ENCODE measurements at regions not wholly inside any gene's neighbourhood (a gene's known extent, or its start where the extent isn't known, plus 50 kb on each side); places are given as distances from the start of the nearest gene placed in this dataset.

DNA sequence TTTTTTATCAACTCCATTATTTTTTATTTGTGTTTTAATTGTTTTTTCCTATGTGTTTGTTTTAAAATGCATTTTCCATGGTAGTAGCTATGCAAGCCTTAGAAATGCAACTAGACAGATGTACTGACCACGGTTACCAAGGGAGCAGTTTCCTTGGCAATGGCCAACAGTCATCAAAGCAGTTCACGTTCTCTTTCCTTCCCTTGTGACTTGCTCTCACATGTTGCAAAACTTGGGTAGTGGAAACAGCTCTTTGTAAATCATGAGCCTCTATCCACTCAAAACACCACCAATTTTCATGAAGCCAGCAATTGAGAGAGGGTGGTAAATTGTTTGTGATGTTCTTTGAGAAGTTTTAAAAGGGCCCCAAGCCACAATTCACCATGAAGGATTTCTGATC is 499.4 kb upstream of the MDFIC2 start:
- Histone ChIP-seq H3K4me2 (replicated peaks; ENCODE audit: extremely low read depth, low read length, poor library complexity, severe bottlenecking) (no peak overlapping the region), H3K27ac (ENCODE audit: low read depth in 1 of 2, low read length in 2 of 2) (no peak overlapping the region), H4K20me1 (ENCODE audit: insufficient read depth, low read length) (no peaks in the 10 kb centered on the region), H3K9me3 (replicated peaks in 1 of 2; ENCODE audit: control insufficient read depth in 1 of 2, insufficient read depth in 1 of 2, low read length in 2 of 2) (peaks cover 0 to 4% of the 10 kb centered on the region in 2 donors), H3K79me2 (ENCODE audit: insufficient read depth, low read length) (no peaks in the 10 kb centered on the region), H3K4me1 (ENCODE audit: control insufficient read depth in 1 of 2, insufficient read depth in 2 of 2, low read length in 2 of 2) (no peaks in the 10 kb centered on the region), H3K9ac (ENCODE audit: insufficient read depth, low read length, poor library complexity, severe bottlenecking) (no peak overlapping the region), H3K4me3 (replicated peaks in 1 of 3; ENCODE audit: low read depth in 2 of 3, low read length in 3 of 3) (no peak overlapping the region), H3K36me3 (replicated peaks in 1 of 2; ENCODE audit: control insufficient read depth in 1 of 2, insufficient read depth in 2 of 2, low read length in 2 of 2) (no peaks in the 10 kb centered on the region), H3K27me3 (ENCODE audit: control insufficient read depth in 2 of 2, insufficient read depth in 2 of 2, low read length in 2 of 2) (no peaks in the 10 kb centered on the region), H2AFZ (ENCODE audit: insufficient read depth, low read depth, low read length, poor library complexity, severe bottlenecking) (no peak overlapping the region)
- Mint-ChIP-seq H3K4me3 (no peak overlapping the region), H3K9me3 (peaks cover 0 to 8% (median 2%) of the 10 kb centered on the region in 7 donors), H3K4me1 (no peaks in the 10 kb centered on the region), H3K27ac (no peak overlapping the region), H3K27me3 (ENCODE audit: low read depth in 3 of 3) (no peaks in the 10 kb centered on the region), H3K36me3 (no peaks in the 10 kb centered on the region)
- intact Hi-C loops (cut with micrococcal nuclease): no loop called here
- WGBS (ENCODE audit: insufficient coverage): 0% methylated on average over 1 of the region's 2 CpGs
- DNase-seq: no peak
- TF ChIP-seq, protein P1, sequence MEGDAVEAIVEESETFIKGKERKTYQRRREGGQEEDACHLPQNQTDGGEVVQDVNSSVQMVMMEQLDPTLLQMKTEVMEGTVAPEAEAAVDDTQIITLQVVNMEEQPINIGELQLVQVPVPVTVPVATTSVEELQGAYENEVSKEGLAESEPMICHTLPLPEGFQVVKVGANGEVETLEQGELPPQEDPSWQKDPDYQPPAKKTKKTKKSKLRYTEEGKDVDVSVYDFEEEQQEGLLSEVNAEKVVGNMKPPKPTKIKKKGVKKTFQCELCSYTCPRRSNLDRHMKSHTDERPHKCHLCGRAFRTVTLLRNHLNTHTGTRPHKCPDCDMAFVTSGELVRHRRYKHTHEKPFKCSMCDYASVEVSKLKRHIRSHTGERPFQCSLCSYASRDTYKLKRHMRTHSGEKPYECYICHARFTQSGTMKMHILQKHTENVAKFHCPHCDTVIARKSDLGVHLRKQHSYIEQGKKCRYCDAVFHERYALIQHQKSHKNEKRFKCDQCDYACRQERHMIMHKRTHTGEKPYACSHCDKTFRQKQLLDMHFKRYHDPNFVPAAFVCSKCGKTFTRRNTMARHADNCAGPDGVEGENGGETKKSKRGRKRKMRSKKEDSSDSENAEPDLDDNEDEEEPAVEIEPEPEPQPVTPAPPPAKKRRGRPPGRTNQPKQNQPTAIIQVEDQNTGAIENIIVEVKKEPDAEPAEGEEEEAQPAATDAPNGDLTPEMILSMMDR (IDR thresholded peaks at IDR 0.05): no peak

DNA sequence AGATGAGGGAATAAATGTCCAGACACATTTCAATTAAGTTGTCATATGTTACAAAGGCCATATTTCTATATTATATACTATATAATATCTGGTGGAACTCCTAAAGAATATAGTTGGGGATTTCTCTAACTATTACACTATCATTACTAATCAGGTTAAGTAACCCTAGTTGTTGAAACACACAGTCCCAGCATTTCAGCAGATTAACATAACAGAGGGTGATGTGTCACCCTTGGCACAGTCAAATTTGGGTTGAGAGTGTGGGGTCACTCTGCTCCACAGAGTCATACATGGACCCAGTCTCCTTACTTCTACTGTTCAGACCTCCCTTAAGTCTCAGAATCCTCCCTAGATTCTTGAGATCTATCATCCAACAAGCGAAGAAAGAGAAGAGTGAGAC is 496.4 kb upstream of the MDFIC2 start:
- Mint-ChIP-seq H3K27me3 (ENCODE audit: low read depth in 3 of 3) (no peaks in the 10 kb centered on the region), H3K36me3 (no peaks in the 10 kb centered on the region), H3K4me3 (no peak overlapping the region), H3K4me1 (no peaks in the 10 kb centered on the region), H3K9me3 (peaks cover 0 to 3% (median 2%) of the 10 kb centered on the region in 7 donors), H3K27ac (no peak overlapping the region)
- Histone ChIP-seq H3K27me3 (ENCODE audit: control insufficient read depth in 2 of 2, insufficient read depth in 2 of 2, low read length in 2 of 2) (no peaks in the 10 kb centered on the region), H4K20me1 (ENCODE audit: insufficient read depth, low read length) (no peaks in the 10 kb centered on the region), H3K36me3 (replicated peaks in 1 of 2; ENCODE audit: control insufficient read depth in 1 of 2, insufficient read depth in 2 of 2, low read length in 2 of 2) (no peaks in the 10 kb centered on the region), H2AFZ (ENCODE audit: insufficient read depth, low read depth, low read length, poor library complexity, severe bottlenecking) (no peak overlapping the region), H3K4me3 (replicated peaks in 1 of 3; ENCODE audit: low read depth in 2 of 3, low read length in 3 of 3) (no peak overlapping the region), H3K27ac (ENCODE audit: low read depth in 1 of 2, low read length in 2 of 2) (no peak overlapping the region), H3K79me2 (ENCODE audit: insufficient read depth, low read length) (no peaks in the 10 kb centered on the region), H3K9ac (ENCODE audit: insufficient read depth, low read length, poor library complexity, severe bottlenecking) (no peak overlapping the region), H3K4me1 (ENCODE audit: control insufficient read depth in 1 of 2, insufficient read depth in 2 of 2, low read length in 2 of 2) (no peaks in the 10 kb centered on the region), H3K4me2 (replicated peaks; ENCODE audit: extremely low read depth, low read length, poor library complexity, severe bottlenecking) (no peak overlapping the region), H3K9me3 (replicated peaks in 1 of 2; ENCODE audit: control insufficient read depth in 1 of 2, insufficient read depth in 1 of 2, low read length in 2 of 2) (no peaks in the 10 kb centered on the region)
- TF ChIP-seq, protein P1 (IDR thresholded peaks at IDR 0.05): no peak
- intact Hi-C loops (cut with micrococcal nuclease): no loop called here
- no peak for DNase-seq
- no CpG with 5 or more reads among the region's 1 CpG for WGBS (ENCODE audit: insufficient coverage)
